ENCODE measurements at regions not wholly inside any gene's neighbourhood (a gene's known extent, or its start where the extent isn't known, plus 50 kb on each side); places are given as distances from the start of the nearest gene placed in this dataset.

GRCh38 chr5:17430241-17430640, 67.8 kb upstream of the TAF11L2 start:
- TF ChIP-seq CTCF (IDR thresholded peaks at IDR 0.05) = no peak
- no peak for TF ChIP-seq ZFX (IDR thresholded peaks at IDR 0.05; ENCODE audit: borderline replicate concordance)
